ENCODE measurements at regions not wholly inside any gene's neighbourhood (a gene's known extent, or its start where the extent isn't known, plus 50 kb on each side); places are given as distances from the start of the nearest gene placed in this dataset.

- ATAC-seq = no peak
Measured at GRCh38 chr4:186889876-186890643, 166.4 kb upstream of the FAT1 start.

GRCh38 chr4:186891859-186892486, 168.3 kb upstream of the FAT1 start:
- no peak for ATAC-seq

GRCh38 chr4:186898367-186898766, 174.7 kb upstream of the FAT1 start:
- ATAC-seq = no peak

GRCh38 chr4:186900232-186900900, 176.7 kb upstream of the FAT1 start:
- ATAC-seq = no peak

- ATAC-seq = no peak
Measured at GRCh38 chr4:186900984-186901383, 177.3 kb upstream of the FAT1 start.

- no peak for ATAC-seq
Measured at GRCh38 chr4:186901850-186902249, 178.2 kb upstream of the FAT1 start.

GRCh38 chr4:186902361-186902760, 178.7 kb upstream of the FAT1 start:
- peak; percentile 48 for ATAC-seq

GRCh38 chr4:186904101-186904500, 180.4 kb upstream of the FAT1 start:
- peak; percentile 59 for ATAC-seq

GRCh38 chr4:186906722-186907121, 183.1 kb upstream of the FAT1 start:
- ATAC-seq = no peak

GRCh38 chr4:186910385-186910784, 186.7 kb upstream of the FAT1 start:
- peak; percentile 23 for ATAC-seq

GRCh38 chr4:186912606-186913005, 188.9 kb upstream of the FAT1 start:
- no peak for ATAC-seq

GRCh38 chr4:186915816-186916215, 192.2 kb upstream of the FAT1 start:
- no peak for ATAC-seq

- ATAC-seq = no peak
Measured at GRCh38 chr4:186917136-186917535, 193.5 kb upstream of the FAT1 start.

- ATAC-seq = no peak
Measured at GRCh38 chr4:186918466-186918865, 194.8 kb upstream of the FAT1 start.

GRCh38 chr4:186919340-186919739, 195.7 kb upstream of the FAT1 start:
- ATAC-seq = peak; percentile 97

GRCh38 chr4:186920483-186920882, 196.8 kb upstream of the FAT1 start:
- ATAC-seq = peak; percentile 51

- no peak for ATAC-seq
Measured at GRCh38 chr4:186920992-186921391, 197.3 kb upstream of the FAT1 start.

GRCh38 chr4:186924723-186925122, 201.1 kb upstream of the FAT1 start:
- no peak for ATAC-seq

GRCh38 chr4:186927624-186928023, 204.0 kb upstream of the FAT1 start:
- no peak for ATAC-seq

GRCh38 chr4:186930024-186930423, 206.4 kb upstream of the FAT1 start:
- ATAC-seq = no peak

- no peak for ATAC-seq
Measured at GRCh38 chr4:186931519-186931918, 207.9 kb upstream of the FAT1 start.

- no peak for ATAC-seq
Measured at GRCh38 chr4:186932196-186932595, 208.5 kb upstream of the FAT1 start.

- ATAC-seq = no peak
Measured at GRCh38 chr4:186932631-186933187, 209.1 kb upstream of the FAT1 start.

GRCh38 chr4:186934244-186934643, 210.6 kb upstream of the FAT1 start:
- ATAC-seq = no peak
